ENCODE measurements at regions not wholly inside any gene's neighbourhood (a gene's known extent, or its start where the extent isn't known, plus 50 kb on each side); places are given as distances from the start of the nearest gene placed in this dataset.

DNA sequence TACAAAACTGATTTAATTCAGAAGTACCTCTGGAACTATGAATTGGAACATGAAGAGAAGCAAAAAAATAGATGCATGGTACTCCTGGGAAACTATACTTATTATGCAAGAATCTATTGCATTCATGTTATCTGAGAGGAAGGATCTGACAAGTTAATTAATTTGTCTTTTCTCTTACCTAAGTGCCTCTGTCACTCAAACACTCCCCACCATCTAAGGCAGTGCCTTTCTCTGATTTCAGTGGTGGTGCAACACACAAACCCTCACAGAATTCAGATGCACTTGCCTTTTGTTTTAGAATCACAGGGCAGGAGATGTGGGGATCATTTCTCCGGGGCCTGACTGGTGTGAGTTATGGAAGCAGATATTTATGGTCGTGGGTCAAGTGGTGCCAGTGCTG, 52.5 kb upstream of the C9orf72 start:
- no peak for DNase-seq (ENCODE audit: low read depth in 2 of 2)

DNA sequence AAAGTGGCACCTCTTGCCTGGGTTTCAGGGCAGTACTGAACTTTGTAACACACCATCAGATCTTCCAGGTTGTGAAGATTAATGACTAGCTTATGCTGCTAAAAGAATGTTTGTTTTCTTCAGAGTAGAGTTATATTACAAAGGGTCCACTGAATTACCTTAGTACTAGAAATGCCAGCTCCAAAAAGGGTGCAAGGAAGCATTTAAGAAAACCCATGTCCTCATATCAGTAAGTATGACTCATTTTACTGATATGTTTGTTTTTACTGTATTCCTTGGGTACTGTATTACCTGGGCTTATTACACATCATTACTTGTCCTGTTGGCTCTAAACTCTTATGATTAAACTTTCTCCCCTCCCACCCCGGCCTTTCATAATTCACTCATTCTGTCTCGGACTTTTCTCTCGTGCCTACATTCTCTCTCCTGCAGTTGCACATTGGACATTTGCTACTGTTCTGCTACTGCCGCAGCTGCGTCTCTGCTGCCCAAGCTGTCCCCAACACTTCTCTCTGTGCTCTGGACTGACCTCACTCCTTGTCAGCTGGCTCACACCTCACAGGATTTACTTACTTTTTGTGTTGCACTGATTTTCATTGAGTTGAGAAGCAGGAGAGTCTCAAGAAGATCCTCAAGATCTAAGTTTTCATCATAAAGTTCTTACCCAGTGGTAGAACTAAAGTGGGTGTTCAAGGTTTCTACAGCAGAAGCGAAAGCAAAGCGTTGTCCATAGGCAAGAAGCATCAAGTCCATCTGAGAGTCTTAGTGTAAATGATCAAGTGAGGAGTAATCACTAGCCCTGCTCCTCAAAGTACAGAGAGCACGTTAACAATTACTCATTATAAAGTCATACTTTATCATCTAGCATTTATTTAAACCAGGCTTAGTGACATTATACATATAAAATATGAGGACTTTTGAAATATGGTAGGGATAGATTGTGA, 53.2 kb upstream of the C9orf72 start:
- DNase-seq (ENCODE audit: low read depth in 2 of 2) = no peak

DNA sequence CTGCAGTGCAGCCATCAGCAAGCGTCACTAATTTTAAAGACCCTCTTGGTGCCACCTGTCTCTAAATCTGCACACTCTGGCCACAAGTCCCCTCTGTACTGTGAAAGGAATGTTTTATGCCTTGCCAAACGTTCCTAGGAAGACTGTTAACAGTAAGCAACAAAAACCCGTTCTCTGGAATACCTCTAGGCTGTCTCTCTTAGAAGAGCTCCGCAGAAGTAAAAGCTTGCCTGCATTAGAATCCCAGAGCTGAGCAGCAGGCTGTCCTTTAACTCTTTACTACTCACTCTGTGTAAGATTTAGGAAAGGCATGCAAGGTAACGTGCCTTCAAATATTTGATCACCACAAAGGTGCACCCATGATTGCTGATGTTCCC, 53.9 kb upstream of the C9orf72 start:
- DNase-seq (ENCODE audit: low read depth in 2 of 2) = no peak

DNA sequence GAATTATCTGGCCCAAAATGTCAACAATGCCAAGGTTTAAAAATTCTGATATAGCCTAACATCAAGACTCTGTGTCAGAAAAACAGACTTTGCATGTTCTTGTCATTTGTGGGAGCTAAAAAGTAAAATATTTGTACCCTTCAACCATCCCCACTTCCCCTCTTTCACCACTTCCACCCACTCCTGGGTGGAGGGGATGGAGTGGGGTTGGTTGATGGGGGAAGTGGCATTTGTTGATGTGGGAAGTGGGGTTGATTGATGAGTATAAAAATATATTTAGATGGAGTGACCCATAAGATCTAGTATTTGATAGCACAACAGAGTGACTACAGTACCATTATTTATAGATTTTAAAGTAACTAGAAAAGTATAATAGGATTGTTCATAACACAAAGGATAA, 55.0 kb upstream of the C9orf72 start:
- DNase-seq (ENCODE audit: low read depth in 2 of 2) = no peak

DNA sequence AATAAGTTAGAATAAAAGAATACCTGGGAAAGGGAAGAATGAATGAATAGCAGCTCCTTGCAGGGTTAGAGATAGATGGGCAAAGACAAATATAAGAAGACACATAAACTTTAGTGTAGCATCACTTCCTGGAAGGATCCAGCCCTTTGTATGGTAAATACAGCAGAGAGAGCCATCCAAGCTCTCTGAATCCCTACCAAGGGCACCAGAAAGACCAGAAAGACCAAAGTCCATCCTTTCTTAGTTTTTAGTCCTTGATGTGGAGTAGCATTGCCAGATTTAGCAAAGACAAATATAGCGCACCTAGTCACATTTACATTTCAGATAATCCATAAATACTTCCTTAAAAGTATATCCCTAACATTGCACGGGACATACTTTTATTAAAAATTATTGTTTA, 56.1 kb upstream of the C9orf72 start:
- DNase-seq (ENCODE audit: low read depth in 2 of 2) = no peak

DNA sequence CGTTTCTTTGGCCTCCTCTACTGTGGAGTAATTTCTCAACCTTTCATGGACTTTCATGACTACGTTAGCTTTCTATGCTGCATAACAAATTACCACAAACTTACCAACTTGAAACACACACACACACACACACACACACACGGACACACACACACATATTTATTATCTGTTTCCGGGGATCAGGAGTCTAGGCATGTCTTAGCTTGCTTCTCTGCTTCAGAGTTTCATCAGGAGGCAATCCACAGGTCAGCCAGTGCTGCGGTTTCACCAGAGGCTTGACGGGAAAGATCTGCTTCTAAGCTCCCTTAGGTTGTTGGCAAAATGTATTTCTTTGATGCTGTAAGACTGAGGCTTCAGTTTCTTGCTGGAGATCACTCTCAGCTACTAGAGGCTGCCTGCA, 59.0 kb upstream of the C9orf72 start:
- DNase-seq (ENCODE audit: low read depth in 2 of 2) = no peak

DNA sequence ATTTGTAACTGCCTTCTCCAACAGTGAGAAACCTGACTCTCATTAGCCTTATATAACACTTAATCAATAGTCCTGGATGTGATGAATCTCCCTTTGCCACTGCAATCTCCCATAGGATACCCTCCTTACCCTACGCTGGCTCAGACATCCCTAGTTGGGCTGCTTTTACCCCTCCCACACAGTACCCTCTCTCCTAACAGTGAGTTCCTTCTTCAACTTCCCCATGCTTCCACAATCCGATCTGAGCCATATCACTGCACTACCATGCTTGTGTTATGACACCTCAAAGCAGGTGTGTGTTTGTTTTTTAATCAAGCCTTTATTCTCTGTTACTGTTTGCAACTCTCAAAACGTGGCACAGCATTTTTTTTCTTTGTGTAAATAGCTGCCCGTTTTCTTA, 60.5 kb upstream of the C9orf72 start:
- DNase-seq (ENCODE audit: low read depth in 2 of 2) = no peak

DNA sequence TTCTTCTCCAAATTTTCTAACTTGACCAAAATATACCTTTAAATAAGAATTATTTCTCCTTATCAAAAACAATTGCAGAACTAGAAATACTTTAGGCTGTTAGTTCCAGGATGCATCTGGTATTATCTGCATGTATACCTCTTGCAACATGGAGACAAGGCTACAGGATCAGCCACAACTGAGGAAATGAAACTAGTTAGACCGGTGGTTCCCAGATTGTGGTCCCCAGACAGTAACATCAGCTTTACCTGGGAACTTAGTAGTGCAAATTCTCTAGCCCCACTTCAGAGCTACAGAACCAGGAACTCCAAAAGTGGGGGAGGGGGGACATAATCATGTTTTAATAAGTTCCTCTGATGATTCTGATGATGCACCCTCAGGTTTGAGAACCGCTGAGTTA, 61.6 kb upstream of the C9orf72 start:
- DNase-seq (ENCODE audit: low read depth in 2 of 2) = no peak

DNA sequence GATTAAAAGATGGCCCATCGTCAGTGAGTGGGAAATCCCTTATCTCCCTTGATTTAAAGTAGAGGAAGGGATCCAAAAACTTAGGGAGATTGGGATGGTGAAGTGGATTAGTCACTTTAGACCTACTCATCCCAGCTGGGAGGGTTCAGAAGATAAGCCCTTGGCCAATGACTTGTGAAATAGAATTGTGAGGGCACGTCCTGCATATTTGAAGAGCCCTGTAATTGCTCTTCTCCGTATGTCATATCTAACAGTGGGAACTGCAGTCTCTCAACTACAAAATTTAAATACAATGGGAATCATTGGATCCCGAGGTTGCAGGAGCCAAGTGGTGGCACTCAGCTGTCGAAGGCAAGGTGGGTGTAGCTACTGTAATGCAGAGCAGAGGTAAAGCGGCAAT, 65.4 kb upstream of the C9orf72 start:
- DNase-seq (ENCODE audit: low read depth in 2 of 2) = no peak

DNA sequence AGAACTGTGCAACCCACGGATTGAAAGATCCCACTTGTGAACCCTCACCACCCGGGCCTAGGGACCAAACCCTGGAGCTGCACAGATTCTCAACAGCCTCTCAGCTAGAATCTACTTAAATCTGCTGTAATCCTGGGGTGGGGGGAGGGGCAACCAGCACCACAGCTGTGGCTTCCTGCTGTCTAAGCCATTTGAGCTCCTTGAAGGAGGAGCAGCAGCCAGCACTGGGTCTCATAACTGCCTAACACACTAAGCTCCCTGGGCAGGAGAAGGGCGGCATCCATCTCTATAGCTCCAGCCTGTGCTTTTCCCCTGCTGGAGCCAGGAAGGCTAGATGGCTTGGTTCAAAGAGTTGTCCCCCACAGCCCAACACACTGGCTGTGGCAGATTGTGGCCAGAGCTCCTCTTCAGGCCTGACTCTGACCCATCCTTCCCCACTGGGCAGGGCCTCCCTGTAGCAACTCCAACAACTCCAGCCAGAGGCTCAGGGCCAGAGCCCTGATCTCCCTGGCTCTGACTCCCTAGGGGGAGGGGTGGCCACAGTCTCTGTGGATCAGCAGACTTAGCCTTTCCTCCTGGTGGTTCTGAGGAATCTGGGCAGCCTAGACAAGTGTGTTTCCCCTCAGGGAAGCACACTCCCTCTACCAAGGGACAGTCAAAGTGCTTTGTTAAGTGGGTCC, 72.0 kb upstream of the C9orf72 start:
- no peak for DNase-seq (ENCODE audit: low read depth in 2 of 2)

DNA sequence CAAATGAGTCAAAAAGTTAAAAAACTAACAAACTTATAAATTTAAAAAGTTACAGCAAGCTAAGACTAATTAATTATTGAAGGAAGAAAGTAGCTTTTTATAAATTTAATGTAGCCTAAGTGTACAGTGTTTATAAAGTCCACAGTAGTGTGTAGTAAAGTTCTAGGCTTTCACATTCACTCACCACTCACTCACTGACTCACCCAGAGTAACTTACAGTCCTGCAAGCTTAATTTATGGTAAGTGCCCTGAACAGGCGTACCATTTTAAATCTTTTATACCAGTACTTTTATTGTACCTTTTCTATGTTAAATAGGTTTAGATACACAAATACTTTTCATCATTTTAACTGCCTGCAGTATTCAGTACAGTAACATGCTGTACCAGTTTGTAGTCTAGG, 80.0 kb upstream of the C9orf72 start:
- no peak for DNase-seq (ENCODE audit: low read depth in 2 of 2)

DNA sequence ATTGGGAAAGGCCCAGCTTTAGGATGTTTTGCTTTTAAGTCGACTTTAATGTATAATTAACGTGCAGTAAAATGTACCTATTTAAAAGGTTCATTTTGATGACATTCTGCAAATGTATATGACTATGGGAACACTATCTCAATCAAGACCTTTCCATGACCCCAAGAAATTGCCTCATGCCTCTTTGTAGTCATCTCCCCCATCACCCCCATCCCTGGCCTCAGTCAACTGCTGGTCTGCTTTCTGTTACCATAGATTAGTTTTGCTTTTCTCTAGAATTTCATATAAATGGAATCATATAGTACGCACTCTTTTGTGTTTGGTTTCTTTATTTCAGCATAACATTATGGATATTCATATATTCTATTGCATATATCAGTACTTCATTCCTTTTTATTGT, 80.7 kb upstream of the C9orf72 start:
- DNase-seq (ENCODE audit: low read depth in 2 of 2) = no peak

DNA sequence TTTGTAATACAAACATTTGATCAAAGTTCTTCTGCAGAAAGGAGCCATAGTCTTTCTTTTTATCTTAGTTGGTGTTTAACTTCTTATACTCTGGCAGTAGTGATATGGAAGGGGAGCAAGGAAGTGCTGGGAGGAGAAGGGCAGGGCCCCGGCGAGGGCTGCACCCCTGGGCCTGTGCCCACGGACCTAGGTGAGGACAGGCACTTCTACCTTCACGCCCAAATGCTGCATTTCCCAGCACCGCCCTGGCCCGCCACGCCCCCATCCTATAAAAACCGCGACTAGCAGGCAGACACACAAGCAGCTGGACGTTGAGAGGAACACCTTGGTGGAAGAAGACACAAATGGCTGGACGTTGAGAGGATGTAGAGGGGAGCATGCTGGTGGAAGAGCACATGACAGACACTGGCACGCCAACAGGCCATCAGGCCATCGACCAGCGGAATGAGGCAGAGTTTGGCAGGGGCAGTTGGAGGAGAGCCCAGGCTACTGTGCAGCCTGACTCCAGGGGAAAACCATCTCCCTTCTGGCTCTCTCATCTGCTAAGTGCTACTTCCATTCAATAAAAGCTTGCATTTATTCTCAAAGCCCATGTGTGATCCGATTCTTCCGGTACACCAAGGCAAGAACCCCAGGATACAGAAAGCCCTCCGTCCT, 81.5 kb upstream of the C9orf72 start:
- no peak for DNase-seq (ENCODE audit: low read depth in 2 of 2)

DNA sequence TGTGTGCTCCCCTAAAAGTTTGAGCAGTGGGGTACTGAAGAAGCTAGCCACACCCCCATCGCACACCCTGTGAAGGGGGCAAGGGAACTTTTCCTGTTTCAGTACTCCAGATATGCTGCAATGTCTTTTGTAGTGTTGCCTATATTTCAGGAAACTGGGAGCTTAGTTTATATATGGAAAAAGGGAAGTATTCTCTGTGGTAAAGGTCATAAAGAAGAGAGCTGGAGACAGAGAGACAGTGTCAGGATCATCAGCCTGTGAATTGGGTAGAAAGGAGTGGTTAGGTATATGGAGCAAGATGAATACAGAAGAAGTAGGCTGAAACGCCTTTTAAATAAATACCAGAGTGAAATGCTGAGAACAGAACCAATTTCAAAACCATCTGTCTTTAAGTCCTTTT, 82.2 kb upstream of the C9orf72 start:
- no peak for DNase-seq (ENCODE audit: low read depth in 2 of 2)

DNA sequence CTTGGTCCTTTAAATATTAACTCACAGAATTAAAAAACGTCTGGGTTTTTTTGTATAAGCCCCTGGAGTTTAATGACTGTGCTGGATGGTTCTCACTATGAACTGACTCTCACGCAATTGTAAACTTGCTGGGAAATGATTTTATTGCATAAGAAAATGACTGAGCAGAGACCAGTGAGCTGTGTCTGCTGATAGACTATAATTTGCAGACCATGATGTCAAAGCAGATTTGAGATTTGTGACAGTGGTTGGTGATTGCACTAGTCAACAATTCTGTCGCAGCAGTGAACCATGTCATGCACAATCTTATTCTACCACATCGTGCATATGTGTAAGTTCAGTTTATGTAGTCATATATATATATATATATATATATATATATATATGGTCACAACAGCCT, 85.7 kb upstream of the C9orf72 start:
- DNase-seq (ENCODE audit: low read depth in 2 of 2) = no peak

DNA sequence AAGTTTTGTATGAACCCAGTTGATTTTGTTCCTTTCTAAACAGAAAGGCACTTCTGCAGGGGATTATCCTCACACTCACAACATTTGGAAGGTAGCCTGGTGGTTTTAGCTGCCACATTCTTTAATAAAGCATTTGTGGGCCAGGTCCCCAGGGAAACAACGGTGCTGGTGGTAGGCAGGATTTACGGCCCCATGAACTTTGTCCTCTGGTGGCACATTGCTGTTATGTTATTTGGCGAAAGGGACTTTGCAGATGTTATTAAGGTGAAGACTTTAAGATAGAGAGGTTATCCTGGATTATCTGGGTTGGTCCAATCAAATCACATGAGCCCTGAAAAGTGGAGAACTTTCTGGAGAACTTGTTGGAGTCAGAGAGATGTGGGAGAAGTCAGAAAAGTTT, 86.3 kb upstream of the C9orf72 start:
- no peak for DNase-seq (ENCODE audit: low read depth in 2 of 2)

DNA sequence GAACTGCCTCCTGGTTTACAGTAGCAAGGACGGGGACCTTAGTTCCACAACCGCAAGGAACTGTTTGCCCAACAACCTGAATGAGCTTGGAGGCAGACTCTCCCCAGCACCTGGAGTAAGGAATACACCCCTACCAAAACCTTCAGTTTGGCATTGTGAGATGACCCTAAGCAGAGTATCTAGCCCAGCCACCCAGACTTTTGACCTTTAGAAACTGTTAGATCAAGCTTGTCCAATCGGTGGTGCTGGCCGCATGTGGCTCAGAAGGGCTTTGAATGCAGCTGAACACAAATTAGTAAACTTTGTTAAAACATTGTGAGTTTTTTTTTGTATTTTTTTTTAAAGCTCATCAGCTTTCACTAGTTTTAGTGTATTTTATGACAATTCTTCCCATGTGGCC, 86.9 kb upstream of the C9orf72 start:
- DNase-seq (ENCODE audit: low read depth in 2 of 2) = no peak

DNA sequence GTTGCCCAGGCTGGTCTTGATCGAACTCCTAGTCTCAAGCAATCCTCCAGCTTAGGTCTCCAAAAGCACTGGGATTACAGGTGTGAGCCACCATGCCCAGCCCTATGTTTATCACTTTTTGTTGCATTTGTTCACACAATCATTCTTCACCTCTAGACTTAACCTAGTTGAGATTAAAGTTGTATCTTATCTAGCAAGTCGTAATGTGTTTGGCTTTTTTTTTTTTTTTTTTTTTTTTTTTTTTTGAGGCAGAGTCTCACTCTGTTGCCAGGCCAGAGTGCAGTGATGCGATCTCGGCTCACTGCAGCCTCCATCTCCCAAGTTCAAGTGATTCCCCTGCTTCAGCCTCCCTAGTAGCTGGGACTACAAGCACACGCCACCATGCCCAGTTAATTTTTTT, 90.2 kb upstream of the C9orf72 start:
- DNase-seq (ENCODE audit: low read depth in 2 of 2) = no peak

DNA sequence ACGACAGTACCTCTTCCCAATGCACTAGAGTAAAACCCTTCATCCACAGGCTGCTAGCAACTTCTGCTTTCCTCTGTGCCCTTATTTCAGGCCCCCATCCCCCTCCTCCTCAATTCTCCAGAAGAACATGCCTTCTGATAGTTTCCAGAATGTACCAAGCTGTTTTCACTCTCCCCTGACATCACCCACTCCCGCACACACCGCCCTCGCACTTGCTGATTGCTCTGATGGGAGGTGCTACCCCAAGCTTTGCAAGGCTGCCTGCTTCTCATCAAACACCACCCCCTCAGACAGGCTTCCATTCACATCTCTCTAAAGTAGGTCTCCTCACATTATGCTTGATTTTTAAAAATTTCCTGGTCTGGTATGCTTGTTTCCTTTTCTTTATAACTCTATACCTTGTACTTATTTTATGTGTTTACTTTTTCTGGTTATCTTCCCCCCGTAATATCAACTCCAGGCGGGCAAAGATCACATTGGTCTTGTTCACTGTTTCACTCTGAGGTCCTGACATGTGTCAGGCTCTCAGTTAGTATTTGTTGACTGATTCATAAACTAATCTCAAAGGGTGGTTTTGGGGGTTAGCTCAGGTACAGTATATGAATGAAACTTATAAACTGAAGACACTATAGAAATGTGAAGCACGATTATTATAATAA, 91.0 kb upstream of the C9orf72 start:
- DNase-seq (ENCODE audit: low read depth in 2 of 2) = no peak

DNA sequence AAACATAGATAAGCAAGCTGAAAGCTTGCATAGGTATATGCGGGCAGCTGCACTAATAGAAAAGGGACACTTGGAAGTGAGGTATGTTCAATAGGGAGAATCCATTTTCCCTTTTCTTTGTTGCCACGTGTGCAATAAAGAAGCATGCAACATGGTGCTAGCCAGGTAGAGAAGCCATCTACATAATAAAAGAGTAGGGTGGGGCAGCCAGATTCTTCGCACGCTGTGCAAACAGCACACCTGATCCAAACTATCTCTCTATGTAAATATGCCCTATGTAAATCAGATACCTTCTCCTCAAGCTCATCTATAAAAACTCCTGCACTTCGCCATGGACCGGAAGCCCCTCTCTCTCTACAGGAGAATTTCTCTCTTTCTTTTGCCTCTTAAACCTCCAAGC, 91.9 kb upstream of the C9orf72 start:
- DNase-seq (ENCODE audit: low read depth in 2 of 2) = no peak

DNA sequence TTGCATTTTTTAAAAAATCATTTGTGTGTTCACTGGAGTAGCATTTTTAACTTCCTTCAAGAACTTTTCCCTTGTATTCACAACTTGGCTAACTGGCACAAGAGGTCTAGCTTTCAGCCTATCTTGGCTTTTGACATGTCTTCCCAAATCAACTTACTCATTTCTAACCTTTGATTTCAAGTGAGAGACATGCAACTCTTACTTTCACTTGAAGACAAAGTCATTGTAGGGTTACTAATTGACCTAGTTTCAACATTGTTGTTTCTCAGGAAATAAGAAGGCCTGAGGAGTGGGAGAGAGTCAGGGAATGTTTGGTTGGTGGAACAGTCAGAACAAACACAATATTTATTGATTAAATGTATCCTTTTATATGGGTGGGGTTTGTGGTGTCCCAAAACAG, 95.0 kb upstream of the C9orf72 start:
- no peak for DNase-seq (ENCODE audit: low read depth in 2 of 2)

DNA sequence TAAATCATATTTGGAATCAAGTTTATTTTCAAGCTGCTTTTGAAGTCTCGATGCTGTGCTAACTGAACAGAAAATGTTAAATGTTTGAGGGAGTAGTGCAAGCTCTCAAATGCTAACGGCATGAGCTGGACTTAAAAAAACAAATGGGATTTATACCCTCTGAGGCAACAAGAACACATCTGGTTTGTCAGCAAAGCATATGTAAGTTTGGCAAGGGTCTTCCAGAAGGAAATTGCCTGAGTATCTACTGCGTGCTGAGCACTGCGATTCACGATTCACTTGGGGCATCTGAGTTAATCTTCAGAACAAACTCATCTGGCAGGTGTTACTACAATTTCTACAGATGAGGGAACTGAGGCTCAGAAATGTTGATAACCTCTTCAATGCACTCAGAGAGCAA, 98.4 kb upstream of the C9orf72 start:
- no peak for DNase-seq (ENCODE audit: low read depth in 2 of 2)
